ENCODE measurements at regions not wholly inside any gene's neighbourhood (a gene's known extent, or its start where the extent isn't known, plus 50 kb on each side); places are given as distances from the start of the nearest gene placed in this dataset.

DNA sequence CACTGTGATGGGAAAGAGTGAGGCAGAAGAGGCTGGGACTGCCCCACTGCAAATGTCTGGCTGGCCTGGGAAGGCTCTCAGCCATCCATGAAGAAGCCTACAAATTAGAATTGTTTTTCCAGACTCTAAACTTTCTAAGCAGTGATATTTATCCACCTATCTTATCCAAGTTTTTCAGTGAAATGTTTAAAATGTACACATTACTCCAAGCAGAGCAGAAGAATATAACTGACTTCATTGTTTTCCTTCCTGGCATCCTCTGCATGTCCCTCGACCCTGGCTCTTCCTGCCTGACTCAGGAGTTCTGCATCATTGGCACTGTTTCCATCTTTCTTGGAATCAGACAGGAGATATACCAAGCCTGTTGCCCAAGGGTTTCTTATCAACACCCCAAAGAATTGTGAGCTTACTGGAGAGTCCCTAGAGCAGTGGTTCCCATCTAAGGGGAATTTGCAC is 401.5 kb upstream of the PROK2 start:
- DNase-seq: no peak

DNA sequence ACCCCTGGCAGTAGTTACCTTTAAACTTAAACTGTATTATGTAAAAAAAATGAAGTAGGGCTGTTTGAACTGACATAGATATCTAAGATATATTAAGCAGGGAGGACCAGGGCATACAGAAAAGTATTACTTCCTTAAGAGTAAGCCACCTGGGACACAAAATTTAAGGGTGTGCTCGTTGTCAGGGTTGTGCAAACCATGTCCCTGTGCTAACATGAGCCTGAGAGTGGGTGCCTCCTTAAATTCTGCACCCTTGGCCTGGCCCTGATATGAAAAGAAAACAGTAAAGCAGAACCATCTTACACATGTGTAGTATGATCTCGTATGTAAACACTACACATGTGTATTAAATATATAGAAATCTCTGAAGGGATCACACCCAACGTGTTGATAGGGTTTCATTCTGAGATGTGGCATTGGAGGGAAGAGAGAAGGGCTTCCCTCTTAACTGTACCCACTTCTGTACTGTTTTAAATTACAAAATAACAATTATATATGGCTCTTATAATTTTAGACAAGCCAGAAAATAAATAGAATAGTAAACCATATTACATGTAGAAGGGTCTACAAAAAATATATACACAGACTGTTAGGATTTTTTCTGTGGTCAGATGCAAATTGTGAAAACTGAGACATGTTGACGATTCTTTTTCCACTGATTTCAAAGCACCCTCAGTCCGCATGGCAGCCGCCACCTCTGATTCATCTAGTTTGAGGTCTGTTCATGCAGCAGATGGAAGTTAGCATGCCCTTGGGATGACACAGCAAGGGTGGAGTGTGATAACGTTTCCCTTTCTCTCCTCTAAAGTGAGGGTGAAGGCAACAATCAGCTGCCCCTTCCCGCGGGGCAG is 400.8 kb upstream of the PROK2 start:
- DNase-seq: no peak

DNA sequence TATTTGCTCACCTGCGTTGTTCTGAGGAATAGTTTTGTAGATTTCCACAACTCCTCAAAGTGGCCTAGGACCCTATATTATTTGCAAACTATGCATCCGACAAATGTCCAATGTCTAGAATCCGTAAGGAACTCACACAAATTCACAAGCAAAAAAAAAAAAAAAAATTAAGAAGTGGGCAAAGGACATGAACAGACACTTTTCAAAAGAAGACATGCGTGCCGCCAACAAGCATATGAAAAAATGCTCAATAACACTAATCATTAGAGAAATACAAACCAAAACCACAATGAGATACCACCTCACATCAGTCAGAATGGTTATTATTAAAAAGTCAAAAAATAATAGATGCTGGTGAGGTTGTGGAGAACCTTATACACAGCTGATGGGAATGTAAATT is 398.5 kb upstream of the PROK2 start:
- no peak for DNase-seq

DNA sequence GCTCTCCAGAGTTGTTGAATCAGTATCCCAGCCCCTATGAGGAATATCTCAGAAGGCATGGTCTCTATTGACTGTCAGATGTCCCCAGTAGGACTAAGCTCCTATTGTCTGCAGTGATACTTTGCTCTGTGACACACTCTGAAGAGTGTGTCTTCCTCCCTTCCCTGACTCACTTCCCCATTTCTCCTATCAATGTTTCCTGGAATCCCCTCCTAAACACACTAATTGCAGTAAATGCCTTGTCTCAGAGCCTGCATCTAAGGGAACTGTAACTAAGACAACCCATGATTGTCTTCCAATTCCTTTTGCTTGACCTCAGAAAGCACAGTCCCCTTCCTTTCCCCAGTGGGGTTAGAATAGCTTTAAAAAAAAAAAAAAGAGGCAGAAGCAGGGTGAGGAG is 397.3 kb upstream of the PROK2 start:
- no peak for DNase-seq

DNA sequence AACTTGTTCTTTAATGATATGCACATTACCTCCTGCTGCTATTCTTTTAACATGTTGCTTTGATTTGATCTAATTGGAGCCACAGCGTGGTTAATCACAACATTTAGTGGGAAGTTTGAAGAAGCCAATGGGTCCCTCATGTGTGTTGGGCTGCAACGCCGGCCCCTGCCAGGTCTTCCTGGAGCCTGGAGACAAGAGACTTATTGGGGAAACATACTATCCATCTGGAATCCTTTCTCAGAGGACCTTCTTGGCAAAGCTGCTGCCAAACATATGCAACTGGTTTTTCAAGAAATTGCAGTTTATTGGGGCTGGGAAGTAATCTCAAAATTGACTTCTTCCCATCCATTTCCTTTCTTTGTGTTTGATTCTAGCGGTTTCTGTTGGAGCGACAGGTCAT is 396.3 kb upstream of the PROK2 start:
- no peak for DNase-seq

DNA sequence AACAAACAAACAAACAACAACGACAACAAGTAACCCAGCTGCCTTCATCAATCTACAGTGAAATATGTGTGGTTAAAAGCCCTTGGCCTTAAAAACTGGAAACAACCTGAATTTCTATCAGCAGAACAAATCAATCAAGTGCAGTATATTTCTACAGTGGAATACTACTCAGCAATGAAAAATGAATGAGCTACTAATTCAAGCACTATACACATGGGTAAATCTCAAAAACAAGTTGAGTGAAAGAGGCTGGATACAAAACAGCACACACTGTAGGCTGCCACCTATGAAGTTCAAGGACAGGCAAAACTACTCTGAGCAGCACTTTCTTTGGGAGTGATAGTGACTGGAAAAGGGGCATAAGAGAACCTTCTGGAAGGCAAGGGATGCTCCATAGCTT is 395.5 kb upstream of the PROK2 start:
- DNase-seq: no peak

DNA sequence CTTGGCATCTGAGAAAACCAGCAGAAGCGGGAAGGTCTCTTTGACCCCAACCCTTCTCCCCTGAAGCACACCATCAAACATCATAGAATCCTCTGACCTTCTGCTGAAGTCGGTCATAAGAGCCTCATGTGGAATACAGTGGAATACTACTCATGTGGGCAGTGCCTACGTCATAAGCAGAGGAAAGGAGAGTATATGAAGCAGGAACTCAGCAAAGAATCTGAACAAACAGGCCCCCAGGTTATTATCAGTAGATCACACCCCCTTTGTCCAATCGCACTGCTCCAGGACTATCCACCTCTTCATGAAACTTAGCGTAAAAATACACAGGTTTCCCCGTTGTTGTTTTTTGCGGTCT is 394.1 kb upstream of the PROK2 start:
- DNase-seq: no peak

DNA sequence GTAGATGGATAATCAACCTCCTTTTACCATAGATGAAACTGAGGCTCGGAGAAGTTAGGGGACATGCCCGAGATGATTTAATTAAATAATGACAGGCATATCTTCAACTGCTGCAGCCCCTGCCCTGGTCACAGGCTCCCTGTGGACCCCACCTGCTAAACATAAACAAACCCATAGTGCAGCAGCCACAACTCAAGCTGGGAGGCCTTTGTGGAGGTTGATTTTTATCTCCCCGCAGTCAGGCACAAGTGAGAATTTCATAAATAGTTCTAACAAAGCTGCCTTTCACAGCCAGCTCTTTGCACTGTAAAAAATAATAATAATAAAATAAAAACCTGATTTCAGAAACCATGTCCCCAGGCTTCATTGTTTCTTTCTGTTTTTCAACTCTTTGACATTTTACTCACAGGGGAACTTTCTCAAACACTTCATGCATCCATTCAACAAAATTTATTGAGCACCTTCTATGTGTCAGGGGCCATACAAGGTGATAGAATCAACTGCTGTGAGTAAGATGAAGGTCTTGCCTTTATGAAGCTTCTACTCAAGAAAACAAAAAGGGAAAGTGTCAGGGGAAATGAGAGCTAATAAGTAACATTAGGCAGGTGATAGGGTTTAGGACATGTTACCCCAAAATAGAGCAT is 393.6 kb upstream of the PROK2 start:
- no peak for DNase-seq

DNA sequence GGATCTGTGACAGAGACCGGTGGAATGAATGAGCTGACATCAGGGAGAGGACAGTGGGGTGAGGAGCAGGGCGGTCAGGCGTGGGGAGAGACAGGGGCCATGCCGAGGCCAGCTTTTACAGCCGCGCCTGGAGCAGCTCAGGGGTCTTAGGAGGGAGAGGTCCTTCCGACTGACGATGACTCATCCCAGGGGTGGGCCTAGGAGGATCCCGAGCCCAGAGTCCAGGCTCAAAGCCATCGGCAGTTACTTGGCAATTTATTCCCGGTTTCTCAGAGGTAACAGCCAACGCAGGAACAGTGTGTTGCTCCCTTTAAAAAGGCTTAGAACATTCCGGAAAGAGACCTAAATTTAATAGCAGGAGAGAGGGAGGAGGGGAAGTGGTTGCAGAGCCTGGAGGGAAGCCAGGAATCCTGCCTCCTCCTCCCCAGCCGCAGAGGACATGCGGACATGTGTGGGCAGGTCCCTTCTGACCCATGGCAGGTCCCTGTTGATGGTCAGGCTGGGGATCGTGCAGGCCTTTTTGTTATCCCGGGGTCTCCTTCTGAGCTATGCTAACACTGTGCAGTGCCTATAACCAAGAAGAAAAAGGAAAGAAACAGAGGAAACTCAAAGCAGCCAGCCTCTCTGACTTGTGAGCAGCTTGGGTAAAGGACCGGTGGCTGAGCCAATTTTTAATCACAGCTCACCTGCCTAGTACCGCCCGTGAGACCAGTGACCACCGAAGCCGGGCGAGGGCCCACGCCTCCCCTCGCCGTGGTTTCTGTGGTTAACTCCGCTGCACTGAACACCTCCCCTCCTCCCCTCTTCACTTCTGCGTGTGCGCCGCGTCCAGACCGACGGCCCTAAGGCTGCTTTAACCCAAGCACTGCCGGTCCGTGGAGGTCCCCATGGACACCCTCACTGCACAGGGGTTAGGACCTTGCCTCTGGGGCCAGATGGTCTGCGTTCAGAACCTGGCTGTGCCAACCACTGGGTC is 392.4 kb upstream of the PROK2 start:
- no peak for DNase-seq

DNA sequence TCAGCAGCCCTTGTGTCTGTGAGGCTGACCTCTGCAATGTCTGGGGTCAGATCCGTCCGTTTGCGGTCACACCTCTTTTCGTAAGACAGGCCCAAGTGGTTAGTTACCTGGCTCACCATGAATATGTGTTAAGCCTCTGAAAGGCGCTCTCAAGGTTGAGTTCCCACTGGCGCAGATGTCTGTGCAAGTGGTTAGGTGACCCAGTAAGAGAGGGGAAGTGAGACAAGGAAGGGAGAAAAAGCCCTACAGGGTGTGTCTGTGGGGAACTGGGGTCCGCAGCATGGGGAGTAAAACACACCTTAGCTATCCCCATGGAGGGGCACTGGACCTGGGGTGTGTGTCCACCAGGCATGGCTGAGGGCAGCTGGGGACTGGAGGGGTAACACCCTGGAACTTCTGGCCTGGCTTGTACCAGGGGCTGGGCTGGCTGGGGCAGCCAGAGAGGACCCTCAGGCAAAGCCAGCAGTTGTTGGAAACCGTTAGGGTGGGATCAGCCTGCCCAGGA is 391.6 kb upstream of the PROK2 start:
- DNase-seq: no peak

DNA sequence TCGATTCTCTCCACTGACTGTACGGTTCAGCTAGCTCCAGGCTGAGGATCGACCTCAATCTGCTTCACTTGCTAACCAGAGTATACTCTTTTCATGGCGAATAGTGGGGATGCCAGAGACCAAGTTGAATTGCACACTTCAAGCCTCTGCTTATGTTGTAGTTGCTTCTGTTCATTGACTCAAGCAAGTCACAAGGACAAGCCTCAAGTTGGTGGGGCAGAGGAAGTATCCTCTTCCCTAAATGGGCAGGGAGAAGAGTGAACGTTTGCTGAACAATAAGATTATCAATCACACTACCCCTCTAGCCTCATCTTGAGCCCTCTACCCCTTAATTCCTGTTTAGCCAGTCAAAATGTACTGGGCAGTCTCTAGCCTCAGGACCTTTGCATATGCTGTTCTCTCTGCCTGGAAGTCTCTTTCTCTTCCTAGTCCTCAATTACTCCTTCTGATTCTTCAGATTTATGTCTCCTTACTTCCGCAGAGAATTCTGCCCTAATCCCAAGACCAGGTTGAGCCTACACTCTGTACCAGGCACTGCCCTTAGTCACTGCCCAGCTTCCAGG is 390.4 kb upstream of the PROK2 start:
- DNase-seq: no peak

DNA sequence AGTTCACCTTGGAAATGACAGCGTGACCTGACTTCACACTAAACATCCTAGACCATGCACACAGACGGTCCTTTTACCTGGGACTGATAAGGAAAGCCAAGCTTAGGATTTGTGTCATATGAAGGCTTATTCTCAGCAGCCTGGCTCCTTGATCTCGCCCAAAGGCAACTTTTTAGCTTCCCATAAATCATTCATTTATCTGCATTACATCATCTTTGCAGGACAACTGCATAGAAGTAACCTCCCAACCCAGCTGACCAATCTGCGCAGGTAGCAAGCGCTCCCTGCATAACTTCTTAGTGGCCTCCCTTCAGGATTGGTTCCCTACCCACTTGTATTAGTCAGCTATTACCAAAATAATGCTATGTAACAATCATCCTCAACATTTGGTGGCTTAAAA is 389.9 kb upstream of the PROK2 start:
- DNase-seq: no peak

DNA sequence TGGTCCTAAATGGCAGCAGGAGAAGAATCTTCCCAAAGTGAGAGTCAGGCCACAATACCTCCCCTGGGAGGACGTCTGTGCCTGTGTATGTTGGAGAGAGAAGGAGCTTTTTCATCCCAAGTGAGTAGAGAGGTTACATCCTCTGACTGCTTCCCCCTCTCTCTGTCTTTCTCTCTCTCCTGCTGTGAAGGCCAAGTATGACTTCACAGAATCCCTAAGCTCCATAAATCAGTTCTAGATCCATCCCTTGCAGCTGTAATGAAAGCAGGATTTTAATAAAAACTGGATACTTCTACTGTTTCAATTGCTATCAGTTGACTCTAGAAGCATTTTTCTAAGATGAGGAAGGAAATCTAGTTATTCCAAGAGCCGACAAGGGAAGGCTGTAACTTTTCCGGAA is 389.1 kb upstream of the PROK2 start:
- DNase-seq: no peak

DNA sequence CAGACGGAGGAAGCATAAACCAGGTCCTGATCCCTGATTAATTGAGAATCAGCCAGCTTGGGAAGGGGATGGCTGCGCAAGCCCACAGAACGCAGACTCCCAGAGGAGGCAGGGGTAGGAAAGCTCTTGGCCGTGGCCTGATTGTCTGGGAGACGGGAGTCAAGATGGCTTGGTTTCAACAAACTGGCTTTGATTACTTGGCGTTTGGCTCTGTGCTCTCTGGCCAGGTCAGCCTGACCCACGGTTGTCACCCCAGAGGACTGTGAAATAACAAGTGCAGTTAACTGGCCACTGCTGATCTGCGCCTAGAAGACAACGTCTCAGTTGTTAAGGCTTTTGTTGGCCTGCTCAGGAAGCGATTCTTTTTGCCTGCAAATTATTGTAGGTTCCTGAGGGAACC is 387.0 kb upstream of the PROK2 start:
- DNase-seq: no peak

DNA sequence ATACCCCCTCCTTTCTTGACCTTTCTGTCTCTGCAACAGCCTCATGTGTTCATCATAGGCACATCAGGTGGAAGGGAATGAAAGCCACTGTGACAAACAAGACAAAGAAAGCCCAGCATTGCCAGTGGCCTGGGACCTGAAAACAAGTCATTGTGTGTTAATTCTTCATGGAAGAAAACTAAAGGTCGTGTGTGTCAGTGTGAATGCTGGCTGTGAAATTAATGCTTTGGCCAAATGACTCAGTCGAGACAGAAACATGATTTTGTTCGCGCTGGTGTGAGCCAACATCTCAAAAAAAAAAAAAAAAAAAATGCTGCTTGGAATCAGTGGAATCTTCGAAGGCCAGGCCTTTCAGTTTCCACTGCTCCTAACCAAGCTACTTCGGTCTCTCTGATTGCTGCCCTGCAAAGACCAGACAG is 386.5 kb upstream of the PROK2 start:
- DNase-seq: no peak

DNA sequence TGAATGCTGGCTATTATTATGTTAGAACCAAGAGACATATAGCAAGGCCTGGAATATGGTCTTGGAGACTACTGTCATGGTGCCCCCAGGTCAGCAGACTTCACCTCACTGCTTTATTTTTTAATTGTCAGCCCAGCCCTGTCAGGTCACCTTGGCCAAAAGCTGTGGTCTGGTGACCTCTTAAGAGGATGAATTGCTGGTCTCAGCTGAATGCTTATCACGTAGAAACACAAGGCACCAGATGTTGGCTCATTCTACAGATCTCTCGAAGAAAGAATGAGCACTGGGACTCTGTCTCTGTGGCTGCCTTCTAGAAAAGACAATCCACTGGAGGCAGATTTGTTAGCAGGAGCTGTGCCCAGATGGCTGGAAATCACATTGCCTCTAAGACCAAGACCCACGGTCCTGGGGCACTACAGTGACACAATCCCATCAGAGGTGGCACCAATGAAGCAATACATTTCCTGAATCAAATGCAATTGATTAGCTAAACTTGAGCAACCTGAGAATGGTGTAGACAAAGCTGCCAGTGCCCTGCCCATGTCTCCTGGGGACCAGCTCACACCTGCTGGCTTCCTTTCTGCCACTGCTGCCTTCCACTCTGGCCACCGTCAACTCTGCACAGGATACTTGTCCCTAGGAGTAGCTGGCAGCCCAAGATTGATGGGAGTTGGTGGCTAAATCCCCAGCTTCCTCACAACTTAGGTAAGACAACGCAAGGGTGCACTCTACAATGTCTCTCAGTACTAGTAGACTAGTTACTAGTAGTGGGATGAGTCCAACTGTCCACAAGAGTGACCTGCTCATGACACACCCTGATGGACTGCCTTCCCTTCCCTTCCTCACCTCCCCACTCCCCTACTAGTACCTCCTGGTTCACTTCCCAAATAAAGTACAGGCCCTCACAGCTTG is 384.9 kb upstream of the PROK2 start:
- DNase-seq: no peak

DNA sequence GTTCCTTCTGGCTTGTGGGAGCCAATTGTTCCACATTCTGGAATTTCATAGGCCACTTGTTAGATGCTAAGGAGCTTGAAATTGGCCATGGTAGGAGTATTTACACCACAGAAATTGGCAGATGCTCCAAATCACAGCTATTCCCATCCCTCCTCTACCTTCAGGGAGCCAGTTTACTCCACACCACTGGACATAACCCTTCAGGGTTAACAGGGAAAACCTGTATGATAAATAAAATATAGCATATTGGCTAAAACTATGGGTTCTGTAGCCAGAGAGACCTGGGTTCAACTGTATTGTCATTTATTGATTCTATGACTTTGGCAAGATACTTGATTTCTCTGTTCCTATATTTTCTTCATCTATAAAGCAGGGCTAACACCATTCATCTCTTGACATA is 384.2 kb upstream of the PROK2 start:
- no peak for DNase-seq

DNA sequence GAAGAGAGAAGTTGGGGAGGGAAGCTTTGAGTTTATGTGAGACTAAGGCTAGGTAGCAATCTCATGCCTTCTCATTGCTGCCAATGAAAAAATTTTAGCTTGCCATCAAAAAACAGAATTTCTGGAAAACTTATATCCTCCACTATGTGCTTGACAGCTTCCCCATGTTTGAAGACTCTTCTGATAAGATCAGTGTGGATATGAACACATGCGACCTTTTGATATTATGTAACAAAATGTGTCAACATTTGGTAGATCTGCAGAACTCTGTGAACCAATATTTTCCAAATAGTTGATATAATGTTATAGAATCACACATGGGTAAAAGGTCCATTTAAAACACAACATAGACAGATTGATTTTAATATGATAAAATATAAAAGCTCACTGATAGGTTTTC is 380.9 kb upstream of the PROK2 start:
- DNase-seq: no peak

DNA sequence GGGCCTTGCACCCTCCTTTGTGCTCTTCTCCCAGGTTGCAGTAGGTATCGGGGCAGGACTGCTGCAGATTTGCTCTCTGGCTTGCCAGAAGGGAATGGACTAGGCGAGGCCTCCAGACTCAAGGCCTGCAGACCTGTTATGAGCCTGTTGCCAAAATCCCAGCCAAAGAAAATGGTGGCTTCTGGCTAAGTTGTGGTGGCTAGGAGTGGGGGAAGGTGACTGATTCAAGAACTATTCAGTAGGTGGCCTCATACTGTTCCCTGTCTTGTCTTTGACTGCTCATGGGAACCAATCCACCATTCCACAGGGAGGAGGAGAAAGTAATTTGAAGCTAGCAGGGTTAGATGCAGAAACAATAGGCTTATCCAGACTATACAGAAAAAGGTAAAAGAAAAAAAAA is 380.4 kb upstream of the PROK2 start:
- no peak for DNase-seq

DNA sequence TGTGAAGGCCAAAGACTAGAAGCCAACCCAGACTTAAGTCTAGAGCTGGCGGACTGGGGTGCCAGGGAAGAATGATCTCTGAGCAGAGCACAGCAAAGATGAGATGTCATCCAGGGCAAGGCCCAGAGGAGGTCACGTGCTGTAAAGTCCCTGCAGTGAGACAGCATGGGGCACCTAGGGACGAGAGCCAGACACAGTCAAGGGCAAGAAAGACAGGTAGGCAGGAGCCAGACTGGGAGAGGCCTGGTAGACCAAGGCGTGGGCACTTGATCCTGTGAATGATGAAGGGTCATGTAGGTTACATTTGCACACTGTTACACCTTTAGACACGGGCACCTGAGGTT is 379.7 kb upstream of the PROK2 start:
- no peak for DNase-seq

DNA sequence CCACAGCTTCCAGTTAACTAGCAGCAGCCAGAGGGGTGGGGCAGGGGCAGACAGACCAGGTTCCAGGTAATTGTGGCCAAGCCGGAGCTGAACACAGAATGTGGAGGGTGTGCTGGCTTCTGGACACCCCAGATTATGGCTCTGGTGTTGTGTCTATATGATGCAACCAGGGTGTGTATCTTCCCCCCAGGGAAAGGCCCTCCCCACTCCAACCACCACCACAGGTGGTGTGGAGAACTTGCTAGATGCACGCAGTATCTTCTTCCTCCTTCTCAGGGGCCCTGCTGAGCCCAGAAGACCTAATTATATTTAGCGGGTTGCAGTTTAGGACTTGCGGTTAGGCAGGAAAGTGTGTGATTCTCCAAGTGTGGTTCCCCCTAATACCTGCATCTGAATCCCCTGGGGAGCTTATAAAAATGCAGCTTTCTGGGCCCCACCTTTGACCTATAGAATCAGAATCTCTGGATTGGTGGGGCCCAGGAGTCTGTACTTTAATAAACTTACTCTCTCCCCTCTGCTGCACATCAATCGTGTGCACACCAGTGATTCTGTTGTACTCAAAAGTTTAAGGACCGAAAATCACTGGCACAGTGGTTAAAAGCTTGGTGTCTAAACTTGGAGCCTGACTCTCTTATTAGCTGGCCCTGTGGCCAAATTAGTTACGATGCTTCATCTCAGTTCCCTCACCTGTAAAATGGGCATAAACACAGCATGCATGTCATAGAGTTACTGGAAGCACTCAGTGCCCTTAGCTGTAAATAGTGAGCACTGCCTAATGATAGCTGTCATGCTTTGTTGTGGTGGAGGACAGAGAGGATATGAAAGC is 379.1 kb upstream of the PROK2 start:
- no peak for DNase-seq

All from NCI-H526 treated with DMSO at 0.1 percent for 48 hours (cell line).